HepG2 (cell line): ENCODE measurements at regions not wholly inside any gene's neighbourhood (a gene's known extent, or its start where the extent isn't known, plus 50 kb on each side); places are given as distances from the start of the nearest gene placed in this dataset.

Source experiments
- ATAC-seq: fragments of 200-7000 bp; cut with Tn5 transposase; 3 replicates; pipeline ENCODE4 v1.9.1; 2020; ENCODE audit warnings: mild to moderate bottlenecking, moderate library complexity
- BruUV-seq: library from RNA; stranded (reverse); fragments of 400-500 nt; replicated peaks from 2 replicates; lab custom pipeline; 2021; lab: Mats Ljungman, UMichigan
- CTCF ChIA-PET: fragments of 300-600 bp; formaldehyde crosslinking; extraction: SDS; loops from one replicate; lab custom pipeline; 2021; ENCODE audit warnings: low total read pairs, inconsistent platforms, low intra/inter-chr PET ratio; lab: Yijun Ruan, JAX
- POLR2A ChIA-PET: fragments of 350-600 bp; sonication (Branson Sonifier 250); formaldehyde crosslinking; loops from one replicate; lab custom pipeline; 2020; ENCODE audit warnings: antibody characterized with exemption, inconsistent platforms; lab: Yijun Ruan, JAX
- DNase-seq: peaks from one replicate; pipeline ENCODE4 v3.0.0-alpha.2; 2015; ENCODE audit warnings: low spot score
- FAIRE-seq: peaks from 3 replicates; lab custom pipeline; 2011; peaks lifted over from hg19 to GRCh38; lab: Jason Lieb, UNC
- H2AFZ ChIP-seq: one replicate; pipeline ENCODE4 v1.6.1; 2011; ENCODE audit warnings: low read length, inconsistent platforms
- H3K27ac ChIP-seq: fragments of 300-600 bp; 3 replicates; pipeline ENCODE4 v1.8.0; 2011; ENCODE audit warnings: mixed run types, mild to moderate bottlenecking, mixed read lengths, low read length, inconsistent platforms; ENCODE audit not compliant: insufficient read depth; ENCODE audit errors: extremely low read length
- H3K27me3 ChIP-seq, 2 experiments: fragments of 200-600 bp in 1 of 2; 2 replicates in 1 of 2; 3 replicates in 1 of 2; pipeline versions ENCODE4 v1.6.0 to v1.8.0; 2011; ENCODE audit warnings: low read length in 2 of 2, mild to moderate bottlenecking in 2 of 2, moderate library complexity in 2 of 2, inconsistent platforms in 1 of 2; ENCODE audit not compliant: insufficient read depth in 2 of 2, control insufficient read depth in 1 of 2
- H3K36me3 ChIP-seq, 2 experiments: fragments of 200-600 bp in 1 of 2; replicated peaks in 1 of 2; 2 replicates in 1 of 2; 3 replicates in 1 of 2; pipeline versions ENCODE4 v1.5.1 to v1.8.0; 2011; ENCODE audit warnings: low read length in 2 of 2, inconsistent platforms in 1 of 2; ENCODE audit not compliant: insufficient read depth in 2 of 2, control insufficient read depth in 1 of 2
- H3K4me1 ChIP-seq: 2 replicates; pipeline ENCODE4 v1.5.1; 2012; ENCODE audit warnings: low read length, inconsistent platforms; ENCODE audit not compliant: insufficient read depth
- H3K4me2 ChIP-seq: 2 replicates; pipeline ENCODE4 v1.6.0; 2011; ENCODE audit warnings: low read depth, low read length, inconsistent platforms
- H3K4me3 ChIP-seq, 3 experiments: fragments of 200-600 bp in 1 of 3; sonication (generic), shearing (Covaris generic) in 1 of 3; replicated peaks in 1 of 3; 2 replicates each; pipeline ENCODE4 v1.5.1; 2011 to 2016; ENCODE audit warnings: low read length in 3 of 3, inconsistent platforms in 2 of 3, low read depth in 2 of 3, mild to moderate bottlenecking in 2 of 3, control low read depth in 1 of 3, mixed read lengths in 1 of 3; ENCODE audit not compliant: insufficient read depth in 1 of 3
- H3K79me2 ChIP-seq: one replicate; pipeline ENCODE4 v1.6.1; 2011; ENCODE audit warnings: low read length, inconsistent platforms; ENCODE audit not compliant: insufficient read depth
- H3K9ac ChIP-seq: 2 replicates; pipeline ENCODE4 v1.6.0; 2011; ENCODE audit warnings: mild to moderate bottlenecking, low read depth, low read length, inconsistent platforms; ENCODE audit not compliant: insufficient read depth
- H3K9me3 ChIP-seq: 2 replicates; pipeline ENCODE4 v1.5.1; 2012; ENCODE audit warnings: mild to moderate bottlenecking, low read length
- H4K20me1 ChIP-seq: 2 replicates; pipeline ENCODE4 v1.6.0; 2011; ENCODE audit warnings: inconsistent platforms, mild to moderate bottlenecking, low read length, moderate library complexity; ENCODE audit not compliant: insufficient read depth
- FOXA1 ChIP-seq, 2 experiments: fragments of 450-650 bp in 1 of 2; sonication (generic) in 1 of 2; formaldehyde crosslinking in 1 of 2; IDR thresholded peaks; 2 replicates each; pipeline versions ENCODE4 v1.4.0 to v1.6.1; 2016 to 2020; ENCODE audit warnings: missing genetic modification reagents in 1 of 2
- FOXA3 ChIP-seq: IDR thresholded peaks from 2 replicates; pipeline ENCODE4 v1.6.1; 2016; ENCODE audit warnings: missing genetic modification reagents, missing compliant biosample characterization
- IRF2 ChIP-seq: IDR thresholded peaks from 2 replicates; pipeline ENCODE4 v1.6.1; 2018; ENCODE audit warnings: missing genetic modification reagents, missing compliant biosample characterization
- KAT2B ChIP-seq: fragments of 150-350 bp; IDR thresholded peaks from 2 replicates; pipeline ENCODE4 v1.6.1; 2014; ENCODE audit warnings: low read depth, low read length, borderline replicate concordance
- SOX13 ChIP-seq, 3 experiments: fragments of 450-650 bp in 1 of 3; sonication (generic) in 1 of 3; formaldehyde crosslinking in 1 of 3; IDR thresholded peaks in 2 of 3; conservative IDR thresholded peaks in 1 of 3; 2 replicates each; pipeline versions ENCODE4 v1.5.0 to v1.6.1; 2016 to 2020; ENCODE audit warnings: antibody characterized with exemption in 1 of 3, mild to moderate bottlenecking in 1 of 3, missing compliant biosample characterization in 1 of 3, missing genetic modification reagents in 1 of 3, moderate library complexity in 1 of 3
- TEAD2 ChIP-seq: sonication (generic); formaldehyde crosslinking; IDR thresholded peaks from 2 replicates; pipeline ENCODE4 v1.9.0; 2021; ENCODE audit warnings: missing genetic modification reagents
- ZNF713 ChIP-seq: sonication (generic); formaldehyde crosslinking; IDR thresholded peaks from 2 replicates; pipeline ENCODE4 v1.4.0; 2020; ENCODE audit warnings: mild to moderate bottlenecking, missing genetic modification reagents
- WGBS: methylation state at CpG from one replicate; pipeline ENCODE4 v1.1.6; 2017; ENCODE audit warnings: low lambda C conversion rate; 5-methylcytosine and 5-hydroxymethylcytosine counted together
- in situ Hi-C: cut with HindIII; loops from 2 replicates; pipeline ENCODE4 v1.10.0; 2017; ENCODE audit warnings: low pct_unique_long_range_greater_than_20kb; ENCODE audit not compliant: extremely low pct_ligation_motif_present
- intact Hi-C: fragments of 100-400 bp; cut with micrococcal nuclease; formaldehyde crosslinking; loops from one replicate; pipeline ENCODE4 v1.10.0; 2022; ENCODE audit not compliant: unreplicated experiment
- TF ChIP-seq, protein P1 (sequence below): IDR thresholded peaks from 2 replicates; pipeline ENCODE4 v1.6.1; 2012; ENCODE audit warnings: low read depth, low read length, improper control_type of control experiment

DNA sequence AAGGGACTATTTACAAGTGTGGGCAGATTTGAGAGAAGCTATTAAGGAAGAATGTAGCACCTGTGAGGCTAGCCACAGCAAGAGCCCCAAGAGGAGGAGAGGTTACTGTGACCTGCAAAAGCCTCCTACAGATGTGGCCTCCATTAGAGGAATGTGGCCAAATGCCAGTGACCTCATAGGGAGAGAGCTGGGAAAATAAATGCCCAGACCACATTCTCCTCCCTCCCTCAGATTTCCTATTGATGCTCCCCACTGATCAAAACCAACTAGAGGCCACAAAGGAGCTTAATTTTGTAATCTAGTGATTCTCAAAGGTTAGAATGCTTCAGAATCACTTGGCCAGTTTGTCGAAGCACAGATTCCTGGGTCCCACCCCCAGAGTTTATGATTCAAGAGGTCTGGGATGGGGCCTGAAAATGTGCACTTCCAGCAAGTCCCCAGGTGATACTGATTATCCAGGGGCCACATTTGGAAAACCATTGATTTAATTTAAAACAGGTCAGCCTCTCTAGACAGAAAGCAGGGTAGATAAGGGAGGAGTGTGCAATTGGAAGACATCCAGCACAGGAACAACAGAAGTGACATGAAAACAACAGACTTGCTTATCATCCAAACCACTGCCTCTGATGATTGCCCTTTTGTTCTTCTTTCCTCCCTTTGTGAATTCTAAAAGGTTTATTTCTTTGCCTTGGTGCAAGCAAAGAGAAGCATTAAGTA, 61.2 kb upstream of the RBBP8 start:
- ATAC-seq (no peak), FAIRE-seq (no peak), DNase-seq (no peak)
- POLR2A ChIA-PET = no interaction called here
- WGBS = 43% methylated on average over 1 of the region's 1 CpG
- Histone ChIP-seq H3K27ac (no peak overlapping the region), H3K27me3 (no peaks in the 10 kb centered on the region; a peak in 1 of 5 replicates), H3K9ac (no peak overlapping the region), H3K79me2 (no peaks in the 10 kb centered on the region), H3K4me2 (no peak overlapping the region), H2AFZ (no peak overlapping the region), H3K4me3 (no peak overlapping the region), H3K9me3 (no peaks in the 10 kb centered on the region), H3K36me3 (no peaks in the 10 kb centered on the region), H4K20me1 (no peaks in the 10 kb centered on the region), H3K4me1 (peaks cover 21% of the 10 kb centered on the region)
- CTCF ChIA-PET = no interaction called here
- BruUV-seq = no TSS peak
- TF ChIP-seq FOXA3 (no peak), TEAD2 (CRISPR knock-in tag) (no peak)
- intact Hi-C loops (no loop called here), in situ Hi-C loops (no loop called here)

DNA sequence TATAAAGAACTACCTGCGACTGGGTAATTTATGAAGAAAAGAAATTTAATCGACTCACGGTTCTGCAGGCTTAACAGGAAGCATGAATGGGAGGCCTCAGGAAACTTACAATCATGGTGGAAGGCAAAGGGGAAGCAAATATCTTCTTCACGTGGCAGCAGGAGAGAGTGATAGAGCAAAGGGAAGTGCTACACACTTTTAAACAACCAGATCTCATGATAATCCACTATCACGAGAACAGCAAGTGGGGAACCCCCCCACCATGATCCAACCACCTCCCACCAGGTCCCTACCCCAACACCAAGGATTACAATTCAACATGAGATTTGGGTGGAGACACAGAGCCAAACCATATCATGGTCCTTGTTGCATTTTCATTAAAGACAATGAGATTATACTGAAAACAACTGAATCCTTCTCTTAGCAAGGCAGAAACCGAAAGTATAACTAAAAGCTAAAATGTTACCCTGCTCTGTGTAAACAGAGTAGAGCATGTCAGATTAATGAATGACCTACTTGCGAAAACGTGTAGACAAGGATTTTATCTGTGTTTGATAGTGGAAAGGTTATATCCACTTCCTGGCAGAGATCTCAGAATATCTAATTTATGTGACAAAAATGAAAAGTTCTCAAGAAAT, 60.1 kb upstream of the RBBP8 start:
- Histone ChIP-seq H3K36me3 (no peaks in the 10 kb centered on the region), H3K9ac (no peak overlapping the region; the same call in 1 of the 2 replicates), H3K4me3 (peak overlapping the region; percentile 22 to 40 (median 25); a peak in 5 of 6 replicates), H3K79me2 (no peaks in the 10 kb centered on the region), H3K27ac (no peak overlapping the region), H3K4me1 (peaks cover 21% of the 10 kb centered on the region), H3K9me3 (no peaks in the 10 kb centered on the region), H4K20me1 (no peaks in the 10 kb centered on the region), H3K27me3 (no peaks in the 10 kb centered on the region; a peak in 1 of 5 replicates), H3K4me2 (peak overlapping the region; percentile 65), H2AFZ (peak overlapping the region; percentile 57)
- DNase-seq (peak; percentile 33), ATAC-seq (peak; percentile 78), FAIRE-seq (peak; percentile 8)
- intact Hi-C loops (no loop called here), in situ Hi-C loops (no loop called here)
- CTCF ChIA-PET = no interaction called here
- BruUV-seq = no TSS peak
- 37% methylated on average over 8 of the region's 8 CpGs for WGBS
- TF ChIP-seq, protein P1, sequence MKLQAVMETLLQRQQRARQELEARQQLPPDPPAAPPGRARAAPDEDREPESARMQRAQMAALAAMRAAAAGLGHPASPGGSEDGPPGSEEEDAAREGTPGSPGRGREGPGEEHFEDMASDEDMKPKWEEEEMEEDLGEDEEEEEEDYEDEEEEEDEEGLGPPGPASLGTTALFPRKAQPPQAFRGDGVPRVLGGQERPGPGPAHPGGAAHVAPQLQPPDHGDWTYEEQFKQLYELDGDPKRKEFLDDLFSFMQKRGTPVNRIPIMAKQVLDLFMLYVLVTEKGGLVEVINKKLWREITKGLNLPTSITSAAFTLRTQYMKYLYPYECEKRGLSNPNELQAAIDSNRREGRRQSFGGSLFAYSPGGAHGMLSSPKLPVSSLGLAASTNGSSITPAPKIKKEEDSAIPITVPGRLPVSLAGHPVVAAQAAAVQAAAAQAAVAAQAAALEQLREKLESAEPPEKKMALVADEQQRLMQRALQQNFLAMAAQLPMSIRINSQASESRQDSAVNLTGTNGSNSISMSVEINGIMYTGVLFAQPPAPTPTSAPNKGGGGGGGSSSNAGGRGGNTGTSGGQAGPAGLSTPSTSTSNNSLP = 0 out of 2 replicates have a peak, but pooled peaks have one; percentile 21
- TF ChIP-seq ZNF713 (CRISPR knock-in tag) = no peak
- no peak for TF ChIP-seq SOX13 (IDR thresholded peaks at IDR 0.05)
- peak in 1 of 2 experiments; percentile 5; a peak in 1 of 4 replicates for TF ChIP-seq SOX13 (CRISPR knock-in tag; conservative IDR thresholded peaks at IDR 0.05 in 1 of 2, IDR thresholded peaks at IDR 0.05 in 1 of 2)
- TF ChIP-seq FOXA1 (IDR thresholded peaks at IDR 0.05) = no peak
- 0 out of 2 replicates have a peak, but pooled peaks have one; percentile 47 for TF ChIP-seq FOXA1 (CRISPR knock-in tag; IDR thresholded peaks at IDR 0.05)
- TF ChIP-seq KAT2B = no peak
- 0 out of 2 replicates have a peak, but pooled peaks have one; percentile 17 for TF ChIP-seq IRF2 (CRISPR knock-in tag)
- peak; percentile 20; the same call in 1 of the 2 replicates for TF ChIP-seq FOXA3
- POLR2A ChIA-PET = no interaction called here
